Adipocyte (in vitro differentiated cells): ENCODE measurements at regions not wholly inside any gene's neighbourhood (a gene's known extent, or its start where the extent isn't known, plus 50 kb on each side); places are given as distances from the start of the nearest gene placed in this dataset.
"Not testable (repeated sequence)": the region's sequence is repeated elsewhere in the genome, so short reads cannot be mapped to it uniquely, and the experiment has no call there.

ENCODE experiments used
- DNase-seq: peaks from one replicate; pipeline ENCODE4 v3.0.0-alpha.2; 2015; ENCODE audit warnings: low read depth
- H3K27me3 ChIP-seq: replicated peaks from 2 replicates; pipeline ENCODE4 v1.7.0; 2013; ENCODE audit warnings: mild to moderate bottlenecking, low read length, moderate library complexity; ENCODE audit not compliant: control insufficient read depth, insufficient read depth
- H3K36me3 ChIP-seq: 2 replicates; pipeline ENCODE4 v1.7.0; 2013; ENCODE audit warnings: low read length, mild to moderate bottlenecking, moderate library complexity; ENCODE audit not compliant: control insufficient read depth, insufficient read depth, severe bottlenecking
- H3K4me1 ChIP-seq: 2 replicates; pipeline ENCODE4 v1.7.0; 2013; ENCODE audit warnings: mild to moderate bottlenecking, low read length, moderate library complexity; ENCODE audit not compliant: control insufficient read depth, insufficient read depth
- H3K4me3 ChIP-seq: 2 replicates; pipeline ENCODE4 v1.7.0; 2013; ENCODE audit warnings: mild to moderate bottlenecking, low read length, moderate library complexity
- H3K9ac ChIP-seq: 2 replicates; pipeline ENCODE4 v1.7.0; 2013; ENCODE audit warnings: mild to moderate bottlenecking, low read length, moderate library complexity
- H3K9me3 ChIP-seq: 2 replicates; pipeline ENCODE4 v1.7.0; 2013; ENCODE audit warnings: mild to moderate bottlenecking, low read length, moderate library complexity; ENCODE audit not compliant: control insufficient read depth

DNA sequence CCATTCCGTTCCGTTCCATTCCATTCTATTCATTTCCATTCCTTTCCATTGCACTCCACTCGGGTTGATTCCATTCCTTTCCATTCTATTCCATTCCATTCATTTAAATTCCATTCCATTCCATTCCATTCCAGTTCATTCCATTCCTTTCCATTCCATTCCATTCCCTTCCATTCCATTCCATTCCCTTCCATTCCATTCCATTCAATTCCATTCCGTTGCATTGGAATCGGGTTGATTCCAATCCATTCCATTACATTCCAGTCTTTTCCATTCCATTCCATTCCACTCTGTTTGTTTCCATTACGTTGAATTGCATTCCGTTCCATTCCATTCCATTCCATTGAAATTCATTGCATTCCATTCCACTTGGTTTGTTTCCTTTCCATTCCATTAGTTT, 169.2 kb downstream of the CWH43 start:
- H3K36me3 ChIP-seq, H3K4me3 ChIP-seq, H3K9ac ChIP-seq, DNase-seq, H3K4me1 ChIP-seq, H3K27me3 ChIP-seq: not testable (repeated sequence)
- peaks cover 20% of the 10 kb centered on the region for H3K9me3 ChIP-seq

DNA sequence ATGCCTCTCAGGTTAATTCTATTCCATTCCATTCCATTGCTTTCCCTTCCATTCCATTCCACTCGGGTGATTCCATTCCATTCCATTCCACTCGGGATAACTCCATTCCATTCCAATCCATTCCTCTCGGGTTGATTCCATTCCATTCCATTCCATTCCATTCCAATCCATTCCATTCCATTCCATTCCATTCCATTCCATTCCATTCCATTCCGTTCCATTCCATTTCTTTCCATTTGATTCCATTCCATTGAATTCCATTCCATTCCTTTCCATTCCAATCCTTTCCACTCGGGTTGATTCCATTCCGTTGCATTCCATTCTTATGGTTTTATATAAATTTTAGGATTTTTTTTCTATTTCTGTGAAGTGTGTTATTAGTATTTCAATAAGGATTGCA, 170.2 kb downstream of the CWH43 start:
- H3K9ac ChIP-seq, H3K4me3 ChIP-seq, H3K36me3 ChIP-seq, DNase-seq, H3K4me1 ChIP-seq, H3K27me3 ChIP-seq: not testable (repeated sequence)
- peaks cover 13% of the 10 kb centered on the region for H3K9me3 ChIP-seq

- not testable (repeated sequence) for H3K9ac ChIP-seq, H3K4me3 ChIP-seq, H3K27me3 ChIP-seq, DNase-seq, H3K36me3 ChIP-seq, H3K4me1 ChIP-seq
- H3K9me3 ChIP-seq = peaks cover 13% of the 10 kb centered on the region
These were observed 171.6 kb downstream of the CWH43 start for GRCh38 chr4:49157630-49158029.

GRCh38 chr4:49161111-49161541, 175.1 kb downstream of the CWH43 start:
- H3K4me1 ChIP-seq, H3K4me3 ChIP-seq, H3K9ac ChIP-seq, DNase-seq, H3K9me3 ChIP-seq, H3K27me3 ChIP-seq, H3K36me3 ChIP-seq: not testable (repeated sequence)

- not testable (repeated sequence) for H3K27me3 ChIP-seq, H3K36me3 ChIP-seq, H3K9me3 ChIP-seq
These were observed 178.8 kb downstream of the CWH43 start for GRCh38 chr4:49164916-49165315.

GRCh38 chr4:49177847-49178246, 191.8 kb downstream of the CWH43 start:
- H3K4me1 ChIP-seq, H3K9me3 ChIP-seq, H3K36me3 ChIP-seq, H3K9ac ChIP-seq, H3K4me3 ChIP-seq, DNase-seq, H3K27me3 ChIP-seq: not testable (repeated sequence)

More at GRCh38 chr4:49164916-49165315, 178.8 kb downstream of the CWH43 start:
- H3K4me3 ChIP-seq, DNase-seq, H3K9ac ChIP-seq, H3K4me1 ChIP-seq: not testable (repeated sequence)

DNA sequence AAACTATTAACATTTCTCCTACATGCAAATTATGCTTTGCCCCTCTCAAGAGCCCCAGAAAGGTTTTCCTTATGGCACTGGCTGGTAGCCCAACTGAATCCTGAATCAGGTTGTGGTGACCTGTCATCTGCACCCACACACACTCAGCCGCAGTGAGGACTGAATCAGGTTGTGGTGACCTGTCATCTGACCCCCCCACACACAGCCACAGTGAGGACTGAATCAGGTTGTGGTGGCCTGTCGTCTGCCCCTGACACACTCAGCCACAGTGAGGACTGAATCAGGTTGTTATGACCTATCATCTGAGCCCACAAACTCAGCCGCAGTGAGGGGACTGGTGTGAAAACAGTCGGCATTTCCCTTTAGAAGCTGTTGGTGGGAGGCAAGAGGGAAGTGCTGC, 195.0 kb downstream of the CWH43 start:
- H3K9me3 ChIP-seq, H3K9ac ChIP-seq, H3K36me3 ChIP-seq, H3K4me1 ChIP-seq, DNase-seq, H3K27me3 ChIP-seq, H3K4me3 ChIP-seq: not testable (repeated sequence)

GRCh38 chr4:49211396-49212194, 225.5 kb downstream of the CWH43 start:
- H3K9me3 ChIP-seq, H3K9ac ChIP-seq, H3K4me3 ChIP-seq, H3K4me1 ChIP-seq, H3K36me3 ChIP-seq, DNase-seq, H3K27me3 ChIP-seq: not testable (repeated sequence)

- H3K4me1 ChIP-seq = not testable (repeated sequence)
These were observed 227.2 kb downstream of the CWH43 start for GRCh38 chr4:49213250-49213649.

DNA sequence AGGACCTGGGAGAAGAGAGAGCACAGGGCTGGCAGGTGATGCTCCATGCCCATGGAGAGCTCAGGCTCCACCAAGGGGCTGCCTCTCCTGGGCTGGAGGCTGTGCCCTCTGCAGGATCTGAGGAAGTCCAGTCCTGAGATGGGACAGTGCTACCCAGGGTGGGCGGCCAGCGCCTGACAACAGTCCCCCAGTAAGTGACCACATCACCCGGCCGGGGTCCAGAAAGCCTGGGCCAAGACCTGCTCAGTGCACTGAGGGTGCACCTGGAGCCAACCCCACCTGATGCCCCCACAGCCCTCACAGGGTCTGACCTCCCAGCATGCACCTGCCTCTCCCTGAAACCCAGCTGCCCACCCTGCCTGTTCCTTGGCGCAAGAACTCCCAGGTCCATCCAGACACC, 227.7 kb downstream of the CWH43 start:
- H3K4me1 ChIP-seq, H3K9me3 ChIP-seq, H3K36me3 ChIP-seq, DNase-seq, H3K9ac ChIP-seq, H3K4me3 ChIP-seq, H3K27me3 ChIP-seq: not testable (repeated sequence)

More at GRCh38 chr4:49213250-49213649, 227.2 kb downstream of the CWH43 start:
- not testable (repeated sequence) for H3K27me3 ChIP-seq, H3K9me3 ChIP-seq, H3K9ac ChIP-seq, H3K4me3 ChIP-seq, DNase-seq, H3K36me3 ChIP-seq

GRCh38 chr4:49214453-49215081, 228.5 kb downstream of the CWH43 start:
- DNase-seq, H3K36me3 ChIP-seq, H3K27me3 ChIP-seq, H3K4me1 ChIP-seq, H3K9me3 ChIP-seq, H3K4me3 ChIP-seq, H3K9ac ChIP-seq: not testable (repeated sequence)
